ENCODE measurements at regions not wholly inside any gene's neighbourhood (a gene's known extent, or its start where the extent isn't known, plus 50 kb on each side); places are given as distances from the start of the nearest gene placed in this dataset.

DNA sequence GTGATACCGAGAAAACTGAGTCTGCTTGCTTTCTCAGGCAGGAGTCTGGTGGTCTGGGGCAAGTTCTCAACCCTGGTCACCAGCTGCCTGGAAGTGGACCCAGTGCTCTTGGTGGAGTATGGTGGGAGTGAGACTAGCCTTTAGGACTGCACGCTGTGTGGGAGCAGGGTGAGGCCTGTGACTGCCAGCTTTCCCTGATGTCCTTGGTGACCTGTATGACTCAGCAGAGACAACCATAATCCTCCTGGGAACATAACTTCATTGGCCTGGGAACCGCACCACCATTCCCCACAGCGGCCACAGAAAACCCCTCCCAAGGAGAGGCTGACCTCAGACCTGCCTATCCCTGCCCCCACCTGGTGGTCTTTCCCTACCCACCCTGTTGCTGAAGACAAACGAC, 139.5 kb upstream of the CHRM2 start:
- POLR2A ChIA-PET (ENCODE audit: partially characterized antibody) = no interaction called here
- DNase-seq (ENCODE audit: low read depth in 1 of 2, low spot score in 2 of 2) = no peak

More for the DNA sequence above, 139.5 kb upstream of the CHRM2 start:
- Histone ChIP-seq H3K4me3 (ENCODE audit: extremely low read depth in 1 of 4, insufficient read depth in 2 of 4, low read depth in 3 of 4, low read length in 4 of 4) (no peak overlapping the region), H2BK20ac (ENCODE audit: low read length) (no peak overlapping the region), H2AK5ac (ENCODE audit: low read depth, low read length) (no peak overlapping the region), H3K27me3 (replicated peaks in 1 of 4; ENCODE audit: control insufficient read depth in 3 of 4, extremely low read depth in 1 of 4, insufficient read depth in 3 of 4, low read length in 3 of 4) (no peaks in the 10 kb centered on the region), H4K91ac (replicated peaks; ENCODE audit: insufficient read length, low read length) (no peak overlapping the region), H2BK15ac (ENCODE audit: low read length) (no peak overlapping the region), H3K18ac (ENCODE audit: extremely low read depth, low read length) (no peak overlapping the region), H3K56ac (replicated peaks; ENCODE audit: insufficient read length, low read depth, low read length) (no peak overlapping the region), H3K23ac (ENCODE audit: insufficient read length) (no peak overlapping the region), H3K4me1 (replicated peaks in 1 of 4; ENCODE audit: control insufficient read depth in 3 of 4, insufficient read depth in 4 of 4, low read length in 3 of 4) (no peaks in the 10 kb centered on the region), H3K9ac (replicated peaks in 1 of 4; ENCODE audit: extremely low read depth in 1 of 4, low read depth in 3 of 4, low read length in 3 of 4) (no peak overlapping the region), H3K14ac (ENCODE audit: insufficient read length) (no peak overlapping the region), H4K5ac (ENCODE audit: insufficient read length, low read depth, low read length) (no peak overlapping the region), H2BK12ac (ENCODE audit: low read depth, low read length) (no peak overlapping the region), H3K27ac (ENCODE audit: low read depth, low read length) (no peak overlapping the region), H3K23me2 (ENCODE audit: low read depth, low read length) (no peaks in the 10 kb centered on the region), H3K9me3 (ENCODE audit: insufficient read depth in 2 of 2, low read depth in 1 of 2, low read length in 1 of 2) (no peaks in the 10 kb centered on the region), H3K4me2 (ENCODE audit: insufficient read depth in 1 of 2, low read depth in 2 of 2, low read length in 2 of 2) (no peak overlapping the region), H3K79me1 (ENCODE audit: low read depth, low read length) (no peaks in the 10 kb centered on the region), H4K20me1 (replicated peaks in 1 of 2; ENCODE audit: control insufficient read depth in 1 of 2, insufficient read depth in 2 of 2, low read length in 2 of 2) (no peaks in the 10 kb centered on the region), H2AFZ (ENCODE audit: low read length) (no peak overlapping the region; the same call in 1 of the 2 replicates), H3K79me2 (ENCODE audit: control insufficient read depth in 1 of 2, insufficient read depth in 2 of 2, low read length in 2 of 2) (no peaks in the 10 kb centered on the region), H2BK5ac (ENCODE audit: low read depth, low read length) (no peak overlapping the region), H4K8ac (ENCODE audit: extremely low read depth, insufficient read depth, low read length) (no peak overlapping the region), H3K36me3 (ENCODE audit: control insufficient read depth in 2 of 4, insufficient read depth in 4 of 4, low read length in 3 of 4) (no peaks in the 10 kb centered on the region), H3K4ac (replicated peaks; ENCODE audit: insufficient read length, low read depth, low read length) (no peak overlapping the region), H2BK120ac (replicated peaks; ENCODE audit: low read depth, low read length) (no peak overlapping the region)
- CTCF ChIA-PET (ENCODE audit: partially characterized antibody) = interaction anchor here (0.9 to 1.7 kb wide), 2 partner anchors 78 to 145 kb away, joined by 4 read pairs; no protein-coding TSS in a partner anchor
- 81% methylated on average over 5 of the region's 5 CpGs; no CpG with 5 or more reads in 1 of the 2 experiments for WGBS, 2 experiments (ENCODE audit: extremely low coverage in 1 of 2, insufficient coverage in 1 of 2, insufficient read length in 1 of 2, insufficient replicate concordance in 2 of 2, low coverage in 1 of 2, low lambda C conversion rate in 2 of 2, missing lambda C conversion rate in 1 of 2)
- no peak for FAIRE-seq
- TF ChIP-seq JUN (IDR thresholded peaks at IDR 0.05; ENCODE audit: low read depth, low read length) = no peak
- TF ChIP-seq BCL11A (IDR thresholded peaks at IDR 0.05; ENCODE audit: low read depth in 2 of 2, low read length in 2 of 2) = no peak
- no peak for TF ChIP-seq POU5F1 (IDR thresholded peaks at IDR 0.05; ENCODE audit: low read depth, low read length)
- TF ChIP-seq NANOG (IDR thresholded peaks at IDR 0.05; ENCODE audit: insufficient read depth, low read depth, low read length, poor library complexity, severe bottlenecking) = no peak
- TF ChIP-seq EZH2 (IDR thresholded peaks at IDR 0.05; ENCODE audit: low read depth, low read length, severe bottlenecking) = no peak
- TF ChIP-seq HDAC6 (IDR thresholded peaks at IDR 0.05; ENCODE audit: low read depth, low read length) = no peak
- no peak for TF ChIP-seq CHD2 (IDR thresholded peaks at IDR 0.05; ENCODE audit: low read length)
- no peak for TF ChIP-seq TCF12 (IDR thresholded peaks at IDR 0.05; ENCODE audit: low read depth, low read length)
- TF ChIP-seq CREB1 (IDR thresholded peaks at IDR 0.05) = no peak
- TF ChIP-seq SAP30 (IDR thresholded peaks at IDR 0.05; ENCODE audit: insufficient read depth, insufficient replicate concordance, low read length) = no peak
- TF ChIP-seq KDM5A (IDR thresholded peaks at IDR 0.05; ENCODE audit: low read length) = no peak
- no peak for TF ChIP-seq SIRT6 (IDR thresholded peaks at IDR 0.05; ENCODE audit: low read length)
- no peak for TF ChIP-seq CTBP2 (IDR thresholded peaks at IDR 0.05; ENCODE audit: borderline replicate concordance, insufficient read depth, insufficient read length, low read length)
- no peak for TF ChIP-seq TAF1 (IDR thresholded peaks at IDR 0.05; ENCODE audit: low read depth, low read length)
- no peak for TF ChIP-seq EP300 (IDR thresholded peaks at IDR 0.05; ENCODE audit: borderline replicate concordance in 1 of 2, low read depth in 2 of 2, low read length in 2 of 2)
